ENCODE measurements at regions not wholly inside any gene's neighbourhood (a gene's known extent, or its start where the extent isn't known, plus 50 kb on each side); places are given as distances from the start of the nearest gene placed in this dataset.

- Histone ChIP-seq H2BK120ac (replicated peaks; ENCODE audit: low read depth, low read length) (no peak overlapping the region), H3K79me2 (ENCODE audit: control insufficient read depth in 1 of 2, insufficient read depth in 2 of 2, low read length in 2 of 2) (no peaks in the 10 kb centered on the region), H2BK20ac (ENCODE audit: low read length) (no peak overlapping the region), H3K4me3 (ENCODE audit: extremely low read depth in 1 of 4, insufficient read depth in 2 of 4, low read depth in 3 of 4, low read length in 4 of 4) (no peak overlapping the region), H3K56ac (replicated peaks; ENCODE audit: insufficient read length, low read depth, low read length) (no peak overlapping the region), H3K9ac (replicated peaks in 1 of 4; ENCODE audit: extremely low read depth in 1 of 4, low read depth in 3 of 4, low read length in 3 of 4) (no peak overlapping the region), H3K27ac (ENCODE audit: low read depth, low read length) (no peak overlapping the region), H2BK12ac (ENCODE audit: low read depth, low read length) (no peak overlapping the region), H3K18ac (ENCODE audit: extremely low read depth, low read length) (no peak overlapping the region), H3K36me3 (ENCODE audit: control insufficient read depth in 2 of 4, insufficient read depth in 4 of 4, low read length in 3 of 4) (no peaks in the 10 kb centered on the region), H3K4me2 (ENCODE audit: insufficient read depth in 1 of 2, low read depth in 2 of 2, low read length in 2 of 2) (no peak overlapping the region), H3K79me1 (ENCODE audit: low read depth, low read length) (no peaks in the 10 kb centered on the region), H4K5ac (ENCODE audit: insufficient read length, low read depth, low read length) (no peak overlapping the region), H2BK15ac (ENCODE audit: low read length) (no peak overlapping the region), H3K23ac (ENCODE audit: insufficient read length) (no peak overlapping the region), H4K91ac (replicated peaks; ENCODE audit: insufficient read length, low read length) (no peak overlapping the region), H3K14ac (ENCODE audit: insufficient read length) (no peak overlapping the region), H3K23me2 (ENCODE audit: low read depth, low read length) (no peaks in the 10 kb centered on the region), H2AK5ac (ENCODE audit: low read depth, low read length) (no peak overlapping the region), H4K8ac (ENCODE audit: extremely low read depth, insufficient read depth, low read length) (no peak overlapping the region), H3K4ac (replicated peaks; ENCODE audit: insufficient read length, low read depth, low read length) (no peak overlapping the region), H3K4me1 (replicated peaks in 1 of 4; ENCODE audit: control insufficient read depth in 3 of 4, insufficient read depth in 4 of 4, low read length in 3 of 4) (no peaks in the 10 kb centered on the region), H4K20me1 (replicated peaks in 1 of 2; ENCODE audit: control insufficient read depth in 1 of 2, insufficient read depth in 2 of 2, low read length in 2 of 2) (no peaks in the 10 kb centered on the region), H2BK5ac (ENCODE audit: low read depth, low read length) (no peak overlapping the region), H3K27me3 (replicated peaks in 1 of 4; ENCODE audit: control insufficient read depth in 3 of 4, extremely low read depth in 1 of 4, insufficient read depth in 3 of 4, low read length in 3 of 4) (no peaks in the 10 kb centered on the region), H2AFZ (ENCODE audit: low read length) (no peak overlapping the region), H3K9me3 (ENCODE audit: insufficient read depth in 2 of 2, low read depth in 1 of 2, low read length in 1 of 2) (no peaks in the 10 kb centered on the region)
- ChIA-PET CTCF (ENCODE audit: partially characterized antibody) (no interaction called here), POLR2A (ENCODE audit: partially characterized antibody) (no interaction called here)
- FAIRE-seq (no peak), DNase-seq (ENCODE audit: low read depth in 1 of 2, low spot score in 2 of 2) (no peak)
- 75% methylated on average over 2 of the region's 2 CpGs; no CpG with 5 or more reads in 1 of the 2 experiments for WGBS, 2 experiments (ENCODE audit: extremely low coverage in 1 of 2, insufficient coverage in 1 of 2, insufficient read length in 1 of 2, insufficient replicate concordance in 2 of 2, low coverage in 1 of 2, low lambda C conversion rate in 2 of 2, missing lambda C conversion rate in 1 of 2)
- TF ChIP-seq CHD7 (IDR thresholded peaks at IDR 0.05; ENCODE audit: insufficient replicate concordance, low read length) (no peak), CREB1 (IDR thresholded peaks at IDR 0.05) (no peak)
Observed at GRCh38 chr16:8251727-8252126, 338.6 kb downstream of the TMEM114 start.
